ENCODE measurements at regions not wholly inside any gene's neighbourhood (a gene's known extent, or its start where the extent isn't known, plus 50 kb on each side); places are given as distances from the start of the nearest gene placed in this dataset.
A peak's percentile ranks its signal among the peaks of the same experiment; 100 is the strongest.

DNA sequence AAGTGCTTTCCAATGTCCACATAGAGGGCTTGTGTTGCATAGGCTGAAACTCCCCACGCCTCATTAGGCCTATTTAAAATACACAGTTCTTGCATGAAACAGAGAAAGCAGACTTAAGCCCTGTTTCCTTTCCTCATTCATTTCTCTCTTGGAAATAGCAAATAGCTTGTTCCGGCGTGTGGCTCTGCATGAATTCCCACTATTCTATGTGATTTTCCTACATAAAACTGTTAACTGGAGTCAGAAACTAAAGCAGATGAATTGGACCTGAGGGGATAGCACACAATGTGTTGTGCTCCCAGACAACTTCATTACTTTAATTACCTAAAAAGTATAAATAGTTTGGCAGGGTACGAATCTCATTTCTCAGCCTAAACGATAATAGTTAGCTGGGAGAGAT lies 981.5 kb downstream of the SORCS1 start:
- peak in 1 of 3 donors; percentile 16 for DNase-seq

DNA sequence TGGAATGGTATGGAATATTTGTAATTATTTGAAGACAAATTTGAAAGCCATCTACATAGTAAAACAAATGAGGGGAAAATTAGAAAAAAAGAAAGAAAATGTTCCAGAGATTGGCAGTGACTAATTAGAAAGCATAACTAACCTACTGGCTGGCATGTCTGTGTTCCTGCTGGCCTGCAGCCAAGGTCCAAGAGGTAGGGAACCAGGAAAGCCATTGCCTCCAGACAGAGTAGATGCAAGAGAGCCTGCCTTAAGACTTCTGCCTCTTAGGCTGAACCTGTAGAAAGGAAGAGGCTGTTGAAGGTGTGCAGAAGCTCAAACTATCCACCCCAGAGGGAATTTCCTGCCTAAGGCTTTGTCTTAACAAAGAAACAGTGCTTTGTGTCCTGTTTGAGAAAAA lies 982.0 kb downstream of the SORCS1 start:
- no peak for DNase-seq

DNA sequence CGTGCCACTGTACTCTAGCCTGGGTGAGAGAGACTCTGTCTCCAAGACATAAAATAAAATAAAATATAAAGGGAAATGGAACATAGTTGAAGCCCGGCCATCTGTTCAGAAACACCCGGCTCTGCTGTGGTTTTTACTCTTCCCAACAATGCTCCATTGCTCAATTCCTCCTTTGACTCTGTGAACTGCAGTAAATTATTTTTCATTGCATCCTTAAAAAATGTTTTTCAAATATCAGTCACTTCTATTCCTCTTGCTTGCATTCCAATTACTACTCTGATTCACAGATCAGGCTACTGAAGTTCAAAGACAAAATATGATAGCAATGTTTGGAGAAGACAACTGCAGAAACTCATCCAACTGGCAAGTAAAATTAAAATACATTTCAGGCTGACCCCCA lies 983.0 kb downstream of the SORCS1 start:
- peak; percentile 7 to 55 (median 52) for DNase-seq

DNA sequence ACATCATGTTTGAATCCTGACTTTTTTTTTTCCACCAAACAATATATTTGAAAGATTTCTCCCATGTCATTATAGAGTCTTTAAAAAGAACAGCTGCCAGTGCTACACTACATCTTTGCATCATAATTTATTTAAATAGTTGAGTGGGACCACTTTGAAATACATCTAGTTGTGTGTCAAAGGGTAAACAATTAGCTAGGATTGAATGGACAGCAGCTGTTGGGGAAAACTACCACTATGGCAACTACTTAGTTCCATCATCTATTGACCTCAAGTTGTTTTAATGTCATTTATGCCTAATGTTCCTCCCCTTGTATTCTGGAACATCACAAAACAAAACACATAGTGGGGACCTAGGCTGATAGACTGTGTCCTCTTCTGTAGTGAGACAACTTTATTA lies 985.1 kb downstream of the SORCS1 start:
- no peak for DNase-seq

DNA sequence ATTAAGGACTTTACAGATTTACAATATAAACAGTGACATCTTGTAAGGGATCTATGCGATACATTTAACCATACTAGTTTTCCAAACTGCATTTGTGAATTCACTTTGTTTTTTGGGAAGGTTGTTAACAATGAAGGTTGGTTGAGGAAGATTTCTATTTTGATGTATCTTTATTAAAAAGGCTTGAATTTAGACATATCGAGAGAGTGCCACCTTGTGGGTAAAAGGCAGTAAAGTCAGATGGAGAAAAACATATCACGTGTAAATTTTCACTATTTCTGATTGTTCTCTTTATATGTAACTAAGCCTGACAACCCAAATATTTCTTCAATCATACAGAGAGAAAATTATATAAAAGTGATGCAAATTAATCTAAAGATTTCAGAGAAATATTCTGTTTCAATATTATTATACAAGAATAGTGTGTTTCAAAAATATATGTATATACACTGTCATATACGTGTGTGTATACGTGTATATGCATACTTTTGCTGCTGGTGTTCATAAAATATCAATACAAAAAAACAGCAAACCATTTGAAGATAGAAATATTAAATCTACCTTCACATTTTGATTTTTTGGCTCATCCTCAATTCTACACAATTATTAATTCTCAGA lies 988.6 kb downstream of the SORCS1 start:
- DNase-seq = peak; percentile 9 to 23 (median 21)

DNA sequence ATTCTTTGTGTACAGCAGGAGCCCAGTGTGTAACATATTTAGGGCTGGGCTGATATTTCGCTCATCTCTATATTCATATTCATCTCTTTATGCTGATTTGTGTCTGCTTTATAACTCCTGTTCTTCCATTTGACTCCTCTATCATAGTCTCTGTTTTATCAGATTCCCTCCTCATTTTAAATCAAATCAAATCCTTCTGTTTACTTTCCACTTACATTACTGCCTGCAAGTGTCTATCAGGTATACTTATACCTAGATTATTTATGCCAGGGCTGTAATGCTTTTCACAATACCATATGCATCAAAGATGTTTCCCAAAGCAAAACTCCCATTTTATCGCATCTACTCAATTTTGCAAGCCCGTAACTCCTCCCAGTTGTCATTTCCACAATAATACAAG lies 990.7 kb downstream of the SORCS1 start:
- no peak for DNase-seq

DNA sequence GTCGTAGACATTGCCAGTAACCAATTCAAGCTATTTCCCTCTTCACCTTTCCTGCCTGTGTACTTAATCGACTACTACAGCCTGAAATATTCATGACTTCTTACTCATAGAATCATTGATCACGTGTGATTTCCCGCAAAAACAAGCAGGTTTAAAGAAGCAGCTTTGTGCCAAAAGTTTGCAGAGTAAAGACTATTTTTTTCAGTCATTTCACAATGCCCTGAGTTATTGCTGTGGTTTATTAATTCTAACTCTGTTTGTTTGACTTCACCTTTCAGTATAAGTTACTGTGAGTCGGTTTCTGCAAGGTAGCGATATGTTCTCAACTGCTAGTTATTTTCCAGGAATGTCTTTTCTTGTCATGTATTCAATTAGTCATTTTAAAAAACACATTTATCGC lies 995.3 kb downstream of the SORCS1 start:
- DNase-seq = no peak

DNA sequence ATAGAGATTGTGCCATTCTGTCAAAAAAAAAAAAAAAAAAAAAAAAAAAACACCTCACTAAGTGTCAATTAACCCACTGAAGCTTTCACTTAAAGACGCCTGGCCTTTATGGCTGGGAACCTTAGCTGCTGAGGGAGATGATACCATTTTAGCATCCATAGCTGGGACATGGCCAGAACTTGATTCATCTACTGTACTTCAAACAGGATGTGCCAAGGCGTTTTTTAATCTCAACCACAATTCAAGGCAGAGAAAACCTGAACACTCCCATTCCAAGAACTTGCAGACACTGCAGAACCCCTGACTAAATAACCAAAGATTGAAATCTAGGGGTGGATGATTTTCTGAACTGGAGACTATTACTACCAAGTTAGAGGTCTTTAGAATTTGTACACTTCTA lies 996.6 kb downstream of the SORCS1 start:
- no peak for DNase-seq

DNA sequence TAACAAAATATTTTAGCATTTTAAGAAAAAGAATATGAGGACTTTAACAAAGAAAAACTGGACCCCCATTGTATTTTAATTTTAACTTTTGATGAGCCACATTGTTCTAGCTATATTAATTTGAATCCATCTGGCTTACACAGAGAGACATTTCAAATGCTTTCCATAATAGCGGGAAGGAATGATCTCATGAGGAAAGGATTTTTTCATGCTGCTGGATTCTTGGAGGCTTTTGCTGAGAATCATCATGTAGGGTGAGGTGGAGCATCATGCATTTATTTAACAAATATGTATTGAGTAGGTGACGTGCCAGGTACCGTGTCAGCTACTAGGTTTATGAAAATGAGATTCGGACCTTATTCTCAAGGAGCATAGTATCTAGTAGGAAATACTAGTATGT lies 1006.3 kb downstream of the SORCS1 start:
- DNase-seq = peak in 2 of 3 donors; percentile 43 to 57

DNA sequence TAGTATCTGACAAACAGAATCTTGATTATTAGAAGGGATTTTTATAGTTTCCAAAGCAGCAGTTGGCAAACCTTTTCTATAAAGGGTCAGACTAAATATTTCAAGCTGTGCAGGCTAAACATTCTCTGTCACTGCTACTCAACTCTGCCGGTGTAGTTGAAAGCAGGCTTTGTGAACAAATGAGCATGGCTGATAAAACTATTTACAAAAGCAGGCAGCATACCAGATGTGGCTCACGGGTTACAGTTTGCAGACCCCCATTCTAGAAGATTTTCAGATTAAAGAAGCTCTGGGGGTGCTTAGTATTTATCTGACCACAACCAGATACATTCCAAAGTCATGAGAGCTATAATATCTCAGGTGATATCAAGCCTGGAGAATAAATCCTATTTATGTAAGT lies 1017.5 kb downstream of the SORCS1 start:
- peak in 1 of 3 donors; percentile 16 for DNase-seq

DNA sequence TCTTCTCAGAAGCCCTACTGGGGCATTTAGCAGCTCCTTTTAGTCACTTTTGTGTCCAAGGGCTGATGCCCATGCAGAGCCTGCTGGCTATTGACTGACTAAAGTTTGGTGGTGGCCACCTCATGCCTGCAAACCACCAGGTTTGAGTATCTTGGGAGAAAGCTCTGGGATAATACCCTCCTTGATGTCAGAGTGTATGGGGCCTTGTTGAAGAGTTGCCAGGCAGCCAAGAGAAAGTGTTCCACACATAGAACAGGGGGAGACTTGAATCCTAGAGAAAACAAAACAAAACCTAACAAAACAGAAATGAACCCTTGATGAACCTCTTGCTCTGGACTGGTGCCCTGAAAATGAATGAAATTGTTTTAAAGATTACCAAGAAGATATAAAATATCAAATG lies 1024.6 kb downstream of the SORCS1 start:
- DNase-seq = no peak

DNA sequence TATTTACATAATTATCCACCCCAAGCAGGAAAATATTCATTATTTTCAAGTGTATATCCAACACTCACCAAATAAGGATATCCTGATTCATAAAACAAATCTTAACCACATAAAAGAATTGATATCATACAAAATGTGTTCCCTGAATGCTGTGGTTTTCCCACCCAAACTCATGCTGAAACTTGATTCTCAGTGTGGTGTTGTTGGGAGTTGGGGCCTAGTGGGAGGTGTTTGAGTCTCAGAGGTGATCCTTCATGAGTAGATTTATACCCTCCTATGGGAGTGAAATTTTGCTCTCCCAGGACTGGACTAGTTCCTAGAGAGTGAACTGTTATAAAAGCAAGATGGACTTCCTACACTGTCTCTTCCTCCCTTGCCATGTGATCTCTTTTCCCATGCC lies 1028.3 kb downstream of the SORCS1 start:
- DNase-seq = no peak

DNA sequence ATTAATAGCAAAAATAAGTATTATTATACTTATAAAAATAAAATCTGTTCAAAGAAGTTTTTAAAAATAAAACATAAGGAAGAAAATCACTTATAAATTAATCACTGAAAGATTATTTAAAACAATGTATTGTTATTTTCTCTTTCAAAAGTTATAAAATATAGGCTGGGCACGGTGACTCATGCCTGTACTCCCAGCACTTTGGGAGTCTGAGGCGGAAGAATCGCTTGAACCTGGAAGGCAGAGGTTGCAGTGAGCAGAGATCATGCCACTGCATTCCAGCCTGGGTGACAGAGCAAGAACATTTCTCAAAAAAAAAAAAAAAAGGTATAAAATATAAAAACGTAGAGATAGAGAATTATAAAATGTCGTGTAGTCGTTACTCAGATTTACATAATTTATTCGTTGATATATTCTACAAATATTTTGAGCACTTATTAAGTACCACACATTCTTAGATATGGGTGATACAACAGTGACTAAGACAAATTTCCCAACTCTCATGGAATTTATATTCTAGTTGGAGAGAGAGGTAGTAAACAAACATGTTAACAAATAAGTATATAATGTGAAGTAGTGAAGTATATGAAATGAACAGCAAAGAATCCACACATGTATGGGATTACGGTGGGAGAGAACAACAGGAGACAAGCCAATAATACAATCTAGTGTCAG lies 1030.0 kb downstream of the SORCS1 start:
- no peak for DNase-seq

DNA sequence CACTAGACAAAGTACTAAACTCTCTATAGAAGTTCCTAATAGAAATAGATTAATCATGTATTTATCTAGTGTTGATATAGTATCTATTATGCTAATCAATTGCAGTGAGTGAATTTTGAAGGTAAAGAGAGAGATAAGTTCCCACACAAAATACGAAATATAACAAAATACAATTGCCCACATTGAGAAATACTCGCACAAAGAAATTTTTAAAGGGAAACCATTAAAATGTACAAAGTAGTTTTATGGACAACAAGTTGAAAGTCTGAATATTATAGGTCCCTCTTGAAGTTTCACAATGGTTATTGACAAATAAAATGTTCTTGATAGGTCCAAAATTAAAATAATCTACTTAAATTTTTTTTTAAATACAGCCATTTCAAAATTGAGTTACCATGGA lies 1031.1 kb downstream of the SORCS1 start:
- no peak for DNase-seq

DNA sequence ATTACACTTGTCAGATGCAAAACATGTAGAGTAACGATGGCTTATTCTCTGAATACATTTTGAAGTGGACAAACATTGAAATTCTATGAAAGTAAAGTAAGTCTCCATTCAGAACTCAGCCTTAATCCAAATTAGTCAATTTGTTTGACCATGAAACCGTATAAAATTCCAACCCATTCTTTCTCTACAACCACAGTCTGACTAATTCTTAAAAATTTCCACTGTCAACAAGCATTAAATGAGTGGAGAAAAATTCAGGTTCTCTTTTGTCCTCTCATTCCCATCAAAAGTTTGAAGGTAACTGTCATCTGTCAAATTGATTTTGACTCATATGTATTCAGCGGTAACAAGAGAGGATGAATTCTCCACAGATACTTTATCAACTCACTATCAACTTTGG lies 1031.5 kb downstream of the SORCS1 start:
- DNase-seq = no peak

DNA sequence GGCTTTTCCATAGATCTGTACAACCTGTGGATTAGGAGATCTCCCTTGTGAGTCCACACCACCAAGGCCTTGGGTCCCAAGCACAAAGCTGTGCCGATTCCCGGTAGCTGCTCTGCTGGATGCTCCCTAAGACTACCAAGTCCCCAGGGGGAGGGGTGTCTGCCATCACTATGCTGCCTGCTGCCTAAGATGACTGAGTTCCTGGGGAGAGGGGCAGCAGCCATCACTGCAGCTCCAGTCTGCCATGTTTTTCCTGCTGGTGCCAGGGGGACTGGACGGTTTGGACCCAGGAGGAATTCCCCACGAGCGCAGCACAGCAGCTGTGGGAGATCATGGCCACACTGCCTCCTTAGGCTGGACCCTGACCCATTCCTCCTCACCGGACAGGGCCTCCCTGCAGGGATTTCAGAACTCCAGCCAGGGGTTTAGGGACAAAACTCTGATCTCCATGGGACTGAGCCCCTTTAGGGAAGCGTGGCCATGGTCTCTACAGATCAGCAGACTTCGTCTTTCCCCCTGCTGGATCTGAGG lies 1049.8 kb downstream of the SORCS1 start:
- no peak for DNase-seq

DNA sequence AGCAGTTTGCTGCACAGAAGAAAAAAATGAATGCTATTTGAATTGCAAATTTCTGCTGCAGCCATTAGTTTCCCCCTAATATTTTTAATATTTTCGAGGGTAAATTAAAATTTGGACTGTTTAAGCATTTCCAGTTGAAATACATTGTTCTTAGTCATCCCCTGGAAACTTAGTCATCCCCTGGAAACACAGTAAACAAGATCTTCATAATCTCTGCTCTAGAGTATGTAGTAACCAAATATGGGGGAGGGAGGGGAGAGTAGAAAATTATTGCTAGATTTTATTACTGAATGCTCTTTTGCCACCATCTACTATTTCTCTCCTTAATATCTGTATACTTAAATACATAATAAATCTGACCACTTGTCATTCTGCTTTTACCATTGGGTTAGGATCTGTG lies 1053.3 kb downstream of the SORCS1 start:
- DNase-seq = peak in 1 of 3 donors; percentile 18

DNA sequence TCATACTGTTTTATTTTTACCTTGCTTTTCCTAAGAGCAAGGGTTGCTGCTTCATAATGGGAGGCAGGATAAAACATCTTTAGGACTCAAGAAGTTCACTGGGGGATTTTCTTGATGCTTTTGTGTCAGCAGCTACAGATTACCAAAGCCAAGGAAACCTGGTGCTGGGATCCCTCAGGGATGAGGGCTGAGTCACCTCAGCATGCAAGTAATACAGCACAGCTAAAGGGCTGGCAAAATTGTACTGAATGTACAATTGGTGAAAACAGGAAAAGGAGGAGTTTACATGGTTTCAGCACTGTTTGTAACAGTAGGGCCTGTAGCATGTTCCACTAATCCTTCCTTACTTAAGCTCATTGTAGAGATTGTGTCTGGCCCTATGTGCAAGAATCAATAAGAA lies 1056.8 kb downstream of the SORCS1 start:
- DNase-seq = peak in 1 of 3 donors; percentile 7

DNA sequence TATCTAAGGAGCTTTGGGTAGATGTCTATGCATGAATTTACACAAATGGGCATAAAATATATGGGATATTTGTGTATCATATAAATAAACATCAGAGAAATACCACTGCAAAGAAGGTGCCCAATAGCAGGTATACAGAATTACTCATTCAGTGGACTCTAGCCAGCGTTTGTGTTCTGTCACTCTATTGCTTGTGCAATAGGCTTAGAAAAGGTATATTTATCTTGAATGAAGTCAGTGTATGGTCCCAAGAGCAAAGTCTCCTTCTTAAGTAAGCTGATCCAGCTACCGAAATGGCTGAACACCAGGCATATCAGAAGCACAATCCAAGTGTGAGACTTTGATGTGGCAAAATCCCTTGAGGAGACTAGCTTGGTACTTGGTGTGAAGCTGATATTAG lies 1058.4 kb downstream of the SORCS1 start:
- DNase-seq = no peak

DNA sequence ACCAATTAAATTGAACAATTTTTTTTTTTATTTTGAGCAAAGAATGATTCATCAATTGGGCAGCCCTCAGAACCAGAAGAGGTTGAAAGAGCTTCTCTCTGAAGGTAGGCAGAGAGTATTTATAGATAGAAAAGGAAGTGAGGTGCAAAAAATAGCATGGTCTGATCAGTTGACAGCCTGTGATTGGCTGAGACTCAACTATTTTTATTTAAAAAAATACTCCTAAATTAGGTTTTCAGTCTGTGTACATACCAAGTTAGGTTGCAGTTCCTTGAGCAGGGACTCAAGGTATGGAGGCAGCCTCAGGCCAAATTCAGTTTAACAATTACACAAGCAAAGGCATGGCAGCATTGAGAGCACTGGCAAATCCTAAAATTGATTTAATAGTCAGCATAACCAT lies 1074.7 kb downstream of the SORCS1 start:
- no peak for DNase-seq

DNA sequence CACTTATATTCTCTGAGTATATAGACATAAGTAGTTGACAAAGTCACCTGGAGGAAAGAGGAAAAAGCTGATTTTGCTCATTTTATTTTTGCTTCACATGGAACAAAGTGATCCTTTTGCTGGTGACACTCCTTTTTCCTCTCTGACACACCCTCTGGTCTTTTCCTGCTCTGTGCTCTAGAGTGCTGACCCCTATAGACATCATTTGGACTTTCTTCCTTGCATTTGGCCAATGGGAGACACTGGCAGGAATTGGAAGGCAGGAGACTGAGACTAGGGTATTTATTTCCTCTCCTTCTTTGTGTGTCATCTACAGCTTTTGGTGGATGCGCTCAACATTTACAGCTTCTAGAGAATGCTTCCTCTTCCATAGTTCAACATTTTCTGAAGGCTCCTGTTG lies 1078.1 kb downstream of the SORCS1 start:
- no peak for DNase-seq

DNA sequence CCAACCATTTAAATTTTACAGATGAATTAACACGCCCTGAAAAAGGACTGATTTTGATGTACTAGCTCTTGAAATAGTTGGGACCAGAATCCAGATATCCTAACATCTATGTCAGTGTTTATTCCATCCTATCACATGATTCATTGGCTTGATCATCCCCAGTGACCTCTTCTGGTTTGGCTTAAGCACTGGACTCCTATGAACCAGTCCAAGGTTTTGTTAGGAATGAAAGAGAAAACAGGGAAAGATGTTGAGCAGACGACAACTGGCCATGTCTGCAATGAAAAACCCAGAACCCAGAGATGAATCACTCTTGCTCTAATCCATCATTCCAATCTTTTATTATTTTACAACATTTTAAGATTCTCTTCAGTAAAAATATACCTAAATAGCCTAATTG lies 1080.9 kb downstream of the SORCS1 start:
- DNase-seq = peak in 1 of 3 donors; percentile 11

DNA sequence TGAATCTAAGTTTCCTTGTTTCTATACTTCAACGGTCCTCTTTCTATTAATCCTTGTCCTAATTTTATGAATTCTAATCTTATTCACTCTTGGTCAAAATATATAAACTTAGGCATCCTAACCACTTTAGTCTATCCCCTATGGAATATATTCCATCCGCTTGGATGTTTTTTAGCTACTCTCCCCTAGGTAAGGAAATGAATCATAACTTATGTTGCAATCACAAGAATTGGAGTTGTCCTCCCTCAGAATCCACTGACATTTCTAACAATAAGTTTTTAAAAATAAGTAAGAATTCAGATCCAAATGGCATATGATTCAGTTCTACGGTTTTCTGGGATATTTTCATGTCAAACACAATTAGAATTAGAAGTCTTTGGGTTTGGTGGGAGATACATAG lies 1081.6 kb downstream of the SORCS1 start:
- DNase-seq = peak in 1 of 3 donors; percentile 7

Measured in muscle of back (tissue), 3 donors.